HG03565 (cell line): ENCODE measurements at regions not wholly inside any gene's neighbourhood (a gene's known extent, or its start where the extent isn't known, plus 50 kb on each side); places are given as distances from the start of the nearest gene placed in this dataset.
A peak's percentile ranks its signal among the peaks of the same experiment; 100 is the strongest.
"Not testable (repeated sequence)": the region's sequence is repeated elsewhere in the genome, so short reads cannot be mapped to it uniquely, and the experiment has no call there.

Experiments used
- ATAC-seq: cut with Tn5 transposase; IDR thresholded peaks from one replicate; pipeline ENCODE4 v1.9.1; 2021; ENCODE audit warnings: mild to moderate bottlenecking, moderate library complexity; ENCODE audit not compliant: unreplicated experiment

DNA sequence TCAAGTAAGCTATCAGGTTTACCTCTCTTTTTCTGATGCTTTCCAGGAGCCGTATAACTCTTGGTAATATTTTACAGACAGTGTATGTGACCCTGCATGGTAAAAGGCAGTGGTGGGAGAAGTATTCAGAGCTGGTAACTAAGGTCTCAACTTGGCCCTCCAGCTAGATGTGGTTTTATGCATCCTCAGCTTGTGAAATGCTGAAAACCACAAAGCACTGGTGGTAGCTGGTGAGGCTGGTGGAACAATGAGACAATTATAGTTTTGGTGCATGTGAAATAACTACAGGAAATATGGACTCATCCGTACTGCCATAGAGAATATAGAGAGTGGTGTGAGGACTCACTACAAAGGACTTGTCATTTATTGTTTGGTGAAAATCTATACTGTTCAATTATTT, 383.0 kb upstream of the PCDH15 start:
- no peak for ATAC-seq

DNA sequence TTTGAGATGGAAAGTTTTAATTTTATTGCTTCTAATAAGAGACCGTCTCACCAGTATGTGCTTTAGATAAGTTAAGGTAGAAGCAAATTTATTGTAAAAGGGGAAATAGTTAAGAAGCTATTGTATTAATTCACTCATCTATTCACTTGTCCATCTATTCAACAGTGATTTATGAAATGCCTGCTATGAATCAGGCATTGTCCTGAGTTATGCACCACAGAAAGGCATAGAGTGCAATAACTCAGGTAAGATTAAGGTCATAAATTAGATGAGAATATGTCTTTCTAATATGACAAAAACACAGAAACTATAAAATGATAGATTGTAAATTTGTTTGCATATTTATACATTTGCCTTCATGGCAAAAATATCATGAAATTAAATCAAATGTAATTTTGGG, 379.3 kb upstream of the PCDH15 start:
- no peak for ATAC-seq

DNA sequence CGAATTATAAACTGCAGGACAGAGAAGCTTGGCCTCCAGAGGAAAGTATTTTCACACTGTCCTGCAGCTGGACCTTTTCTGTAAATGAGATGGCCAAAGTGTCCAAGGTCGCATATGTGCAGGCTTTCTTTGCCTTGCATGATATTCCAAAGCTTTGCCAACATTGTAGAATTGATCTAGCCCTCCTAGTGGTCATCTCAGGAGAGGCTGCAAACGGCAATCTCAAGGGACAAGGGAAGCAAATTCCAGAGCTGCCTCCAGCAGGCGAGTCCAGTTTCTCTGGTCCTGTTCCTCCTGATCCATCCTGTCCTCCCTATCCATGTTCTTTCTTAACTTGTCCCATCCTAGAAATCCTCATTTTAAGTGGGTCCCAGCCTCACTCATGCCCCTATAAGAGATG, 373.4 kb upstream of the PCDH15 start:
- ATAC-seq, result no peak

DNA sequence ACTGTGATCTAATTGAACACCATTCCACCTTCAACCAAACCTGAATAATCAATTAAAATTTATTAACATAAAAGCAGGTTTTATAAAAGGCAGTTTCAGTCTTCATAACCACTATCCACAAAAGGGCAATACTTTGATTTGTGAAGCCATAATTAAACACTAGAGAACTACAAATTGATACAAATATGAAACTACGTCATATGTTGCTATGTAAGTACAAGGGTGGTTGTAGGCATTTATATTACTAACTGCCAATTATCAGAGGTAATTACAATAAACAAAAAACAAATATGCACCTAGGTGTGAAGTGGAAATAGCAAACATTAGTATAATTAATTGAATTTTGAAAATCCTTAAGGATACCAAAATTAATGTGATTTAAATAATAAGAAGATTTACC, 368.5 kb upstream of the PCDH15 start:
- no peak for ATAC-seq

DNA sequence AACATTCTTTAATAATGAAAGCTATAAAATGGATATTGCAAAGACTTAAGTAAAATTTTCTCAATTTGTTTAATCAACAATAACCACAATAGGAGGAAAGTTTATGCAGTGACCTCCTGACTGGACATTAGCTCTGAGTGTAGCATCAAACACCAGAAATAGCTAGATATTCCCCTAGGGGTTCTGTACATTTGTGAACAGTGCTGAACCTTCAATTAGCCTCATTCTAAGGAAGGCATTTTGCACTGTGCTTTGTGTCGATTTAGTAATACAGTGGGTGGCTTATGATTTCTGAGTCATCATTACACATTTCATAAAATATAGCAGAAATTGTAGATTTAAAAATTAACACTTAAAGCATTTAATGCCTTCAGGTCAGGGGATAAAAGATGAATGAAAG, 367.3 kb upstream of the PCDH15 start:
- no peak for ATAC-seq

DNA sequence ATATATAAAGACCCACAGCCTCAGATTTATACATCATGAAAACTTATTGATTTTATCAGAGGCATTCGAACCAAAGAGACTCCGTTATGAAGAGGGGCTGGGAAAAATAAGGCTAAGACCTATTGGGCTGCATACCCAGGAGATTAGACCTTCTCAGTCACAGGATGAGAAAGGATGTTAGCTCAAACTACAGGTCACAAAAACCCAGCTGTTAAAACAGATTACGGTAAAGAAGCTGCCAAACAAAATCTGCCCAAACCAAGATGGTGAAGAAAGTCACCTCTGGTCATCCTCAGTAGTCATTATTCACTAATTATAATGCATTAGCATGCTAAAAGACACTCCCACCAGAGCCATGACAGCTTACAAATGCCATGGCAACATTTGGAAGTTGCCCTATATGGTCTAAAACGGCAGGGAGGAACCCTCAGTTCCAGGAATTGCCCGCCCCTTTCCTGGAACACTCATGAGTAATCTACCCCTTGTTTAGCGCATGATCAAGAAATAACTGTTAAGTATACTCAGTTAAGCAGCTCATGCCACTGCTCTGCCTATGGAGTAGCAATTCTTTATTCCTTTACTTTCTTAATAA, 362.5 kb upstream of the PCDH15 start:
- ATAC-seq, result no peak

DNA sequence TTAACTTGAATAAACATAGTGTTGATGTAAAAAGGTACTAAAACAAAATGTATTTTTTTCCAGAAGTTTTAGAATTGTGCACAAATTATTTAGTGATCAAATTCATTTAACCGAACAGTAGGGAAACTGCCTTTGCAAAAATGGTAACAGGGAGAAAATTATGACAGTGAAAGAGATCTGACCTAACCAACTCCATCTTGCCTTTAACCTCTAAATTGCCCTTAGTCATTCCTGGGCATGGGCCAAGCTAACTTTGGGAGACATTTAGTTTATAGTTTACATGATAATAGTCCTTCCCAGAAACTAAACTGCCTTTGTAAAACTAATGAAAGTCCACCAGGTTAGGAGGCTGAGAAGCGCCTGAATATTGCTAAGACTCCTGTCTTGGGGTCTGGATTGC, 361.3 kb upstream of the PCDH15 start:
- not testable (repeated sequence) for ATAC-seq

DNA sequence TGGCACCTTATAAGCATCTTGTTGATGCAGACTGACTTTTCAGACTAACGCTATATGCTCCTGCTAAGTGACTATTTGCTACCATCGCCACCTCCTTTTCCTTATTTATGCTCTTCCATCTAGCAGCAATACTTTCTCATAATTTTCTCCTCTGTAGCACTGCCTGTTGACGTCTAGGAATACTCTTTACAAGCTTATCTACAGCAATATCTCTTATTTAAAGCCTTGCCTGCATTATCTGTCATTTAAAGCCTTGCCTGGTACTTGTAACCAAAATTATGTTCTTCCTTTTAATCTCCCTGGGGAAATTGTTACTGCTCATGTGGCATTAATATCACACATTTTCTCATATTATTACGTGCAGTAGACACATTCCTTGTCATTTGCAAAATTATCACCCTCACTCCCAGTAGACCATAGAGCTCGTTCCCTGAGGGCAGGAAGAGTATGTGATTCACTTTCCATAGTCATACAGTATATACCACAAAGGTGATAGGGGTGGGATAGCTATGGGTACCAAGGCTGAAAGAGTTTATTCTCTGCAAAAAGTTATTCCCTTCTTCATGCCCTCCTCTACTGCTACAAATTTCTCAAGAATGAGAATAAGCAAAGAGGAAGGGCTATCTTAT, 359.7 kb upstream of the PCDH15 start:
- ATAC-seq, result no peak

DNA sequence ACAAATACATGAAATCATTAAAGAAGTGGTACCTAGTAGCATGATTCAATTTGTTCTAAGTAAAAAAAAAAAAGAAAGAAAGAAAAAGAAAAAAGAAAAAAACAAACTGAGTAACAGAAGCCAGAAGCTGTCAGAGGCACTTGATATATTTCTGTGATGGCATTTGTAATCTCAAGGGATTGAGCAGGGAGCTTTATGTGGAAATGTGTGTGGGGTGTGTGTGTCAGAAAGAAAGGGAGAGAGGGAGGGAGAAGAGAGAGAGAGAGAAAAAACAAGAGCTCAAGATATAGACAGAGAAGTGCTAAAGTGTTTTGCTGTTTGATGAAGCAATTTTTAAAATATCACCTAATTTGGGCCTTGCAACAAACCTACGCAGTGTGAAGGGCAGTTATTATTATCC, 357.6 kb upstream of the PCDH15 start:
- no peak for ATAC-seq

DNA sequence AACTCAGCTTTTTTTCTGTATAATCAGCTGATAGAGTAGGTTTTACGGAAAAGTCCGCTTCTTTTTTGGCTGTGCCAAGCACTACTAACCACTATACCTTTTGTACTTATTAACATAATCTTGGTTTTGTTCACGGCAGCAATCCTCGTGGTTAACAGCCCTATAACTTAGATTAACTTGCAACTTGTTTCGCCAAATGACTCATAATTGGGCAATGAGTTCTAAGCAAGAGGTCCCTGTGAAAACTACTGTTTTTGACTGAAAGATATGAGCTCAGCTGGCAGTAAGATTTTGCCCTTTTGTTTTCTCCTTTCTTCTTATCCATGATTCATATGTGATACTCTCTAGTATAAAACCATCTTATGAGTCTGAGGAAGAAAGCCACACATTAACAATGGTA, 345.0 kb upstream of the PCDH15 start:
- no peak for ATAC-seq

DNA sequence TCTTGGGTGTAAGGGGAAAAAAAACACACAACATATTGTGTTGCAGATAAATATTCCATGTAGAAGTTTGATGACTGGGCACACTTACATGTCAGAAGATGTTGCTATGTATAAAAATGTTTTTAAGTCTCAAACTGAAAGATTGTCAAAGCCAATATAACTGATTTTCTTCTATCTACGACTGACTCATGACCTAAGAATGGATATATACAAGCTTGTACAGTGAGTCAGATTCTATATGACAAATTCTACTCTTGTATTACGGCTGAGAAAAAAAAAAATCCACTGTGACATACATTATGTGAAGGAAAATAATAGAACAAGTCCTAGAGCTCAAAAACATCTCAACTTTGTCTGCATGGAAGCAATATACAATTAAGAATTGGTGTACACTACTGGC, 343.0 kb upstream of the PCDH15 start:
- no peak for ATAC-seq

DNA sequence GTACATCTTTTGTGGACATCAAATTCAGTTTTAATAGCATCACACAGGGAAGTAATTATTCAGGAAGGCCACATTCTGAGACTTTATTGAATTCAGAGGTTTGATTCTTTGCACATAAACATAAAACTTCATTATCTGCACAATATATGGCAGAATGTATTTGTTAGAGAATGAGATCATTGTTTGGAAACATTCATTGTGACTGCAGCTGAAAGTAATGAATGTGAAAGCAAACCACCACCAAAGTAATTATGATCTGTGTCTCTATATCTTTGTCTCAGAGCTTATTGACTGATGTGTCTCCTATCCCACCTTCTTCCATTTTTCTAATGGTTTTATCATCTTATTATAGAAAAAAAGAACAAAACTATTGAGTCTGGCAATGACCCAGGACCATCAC, 340.9 kb upstream of the PCDH15 start:
- no peak for ATAC-seq

DNA sequence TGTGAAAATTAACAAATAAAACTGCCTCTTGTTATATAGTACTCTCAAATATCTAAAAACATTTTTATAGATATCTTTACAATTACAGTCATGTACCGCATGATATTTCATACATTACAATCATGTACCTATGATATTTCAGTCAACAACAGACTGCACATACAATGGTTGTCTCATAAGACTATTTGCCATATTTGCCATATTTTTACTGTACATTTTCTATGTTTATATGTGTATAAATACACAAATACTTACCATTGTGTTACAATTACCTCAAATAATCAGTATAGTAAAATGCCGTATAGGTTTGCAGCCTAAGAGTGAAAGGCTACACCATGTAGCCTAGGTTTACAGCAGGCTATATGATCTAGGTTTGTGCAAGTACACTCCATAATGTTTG, 336.0 kb upstream of the PCDH15 start:
- no peak for ATAC-seq

DNA sequence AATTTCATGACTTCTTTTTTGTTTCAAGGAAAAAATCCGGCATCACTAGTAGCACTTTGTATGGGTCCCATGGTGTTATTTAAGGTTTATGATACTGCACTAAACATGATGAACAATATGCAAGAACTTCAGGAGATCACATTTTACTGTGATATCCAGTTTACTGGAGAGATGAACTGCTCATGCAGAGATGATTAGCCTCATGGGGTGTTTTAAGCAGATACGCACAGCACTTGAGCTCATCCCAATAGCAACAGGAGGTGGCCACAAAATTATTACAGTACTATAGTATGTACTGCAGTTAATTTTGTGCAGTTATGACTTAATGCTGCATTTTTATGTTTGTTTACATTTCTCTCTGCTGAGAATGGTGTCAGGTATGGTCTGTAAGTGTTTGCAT, 303.7 kb upstream of the PCDH15 start:
- ATAC-seq, result no peak

DNA sequence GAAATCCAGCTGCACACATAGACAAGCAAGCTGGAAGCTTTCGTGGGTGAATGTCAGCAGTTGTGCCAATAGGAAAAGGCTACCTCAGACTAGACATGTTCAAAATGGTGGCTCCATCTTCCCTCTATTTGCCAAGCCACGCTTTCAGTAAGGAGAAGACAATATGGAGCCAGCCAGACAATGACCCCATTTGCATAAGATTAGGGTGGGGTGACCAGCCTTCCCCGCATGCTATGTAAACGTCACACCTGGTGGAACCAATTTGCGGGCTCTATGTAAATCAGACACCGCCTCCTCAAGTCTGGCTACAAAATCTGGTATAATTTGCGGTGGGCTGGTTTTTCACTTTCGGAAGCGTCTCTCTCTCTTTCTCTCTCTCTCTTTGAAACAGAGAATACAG, 297.4 kb upstream of the PCDH15 start:
- no peak for ATAC-seq

DNA sequence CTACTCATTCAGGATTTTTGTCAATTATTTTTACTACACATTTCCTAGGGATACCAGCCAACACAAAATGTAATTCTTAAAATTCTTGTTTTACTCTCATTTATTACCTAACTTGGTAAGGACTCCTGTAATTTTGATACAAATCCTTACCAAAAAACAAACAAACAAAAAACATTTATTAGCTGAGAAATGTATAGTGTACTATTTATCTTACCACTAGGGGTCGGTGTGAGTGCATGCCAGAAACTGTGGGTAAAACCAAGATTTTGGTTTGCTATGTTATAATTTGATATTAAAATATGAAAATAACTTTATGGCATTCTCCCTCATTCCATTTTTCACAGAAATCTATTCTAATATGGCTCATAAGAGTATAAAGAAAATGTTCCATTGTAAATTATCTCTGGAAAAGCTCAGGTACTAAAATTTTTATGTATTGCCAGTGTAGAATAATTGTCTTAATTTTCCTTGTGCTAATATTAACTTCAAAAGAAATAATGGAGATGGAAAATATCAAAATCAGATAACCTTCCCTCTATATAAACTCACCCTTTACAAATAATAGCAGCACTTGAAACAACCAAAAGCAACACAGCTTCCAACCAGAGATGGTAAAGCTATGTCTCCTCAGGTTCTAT, 290.8 kb upstream of the PCDH15 start:
- peak; percentile 56 for ATAC-seq

DNA sequence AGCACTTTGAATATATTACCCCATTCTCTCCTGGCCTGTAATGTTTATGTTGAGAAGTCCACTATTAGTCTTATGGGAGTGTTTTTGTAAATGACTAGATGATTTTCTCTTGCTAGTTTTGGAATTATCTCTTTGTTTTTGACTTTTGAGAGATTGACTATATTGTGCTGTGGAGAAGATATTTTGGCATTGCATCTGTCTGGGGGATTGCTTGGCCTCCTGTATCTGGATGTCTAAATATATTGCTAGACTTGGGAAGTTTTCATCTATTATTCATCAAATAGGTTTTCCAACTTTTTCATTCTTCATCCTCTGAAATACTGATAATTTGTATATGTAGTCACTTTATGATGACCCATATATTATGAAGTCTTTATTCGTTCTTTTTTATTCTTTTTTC, 277.1 kb upstream of the PCDH15 start:
- ATAC-seq, result no peak

DNA sequence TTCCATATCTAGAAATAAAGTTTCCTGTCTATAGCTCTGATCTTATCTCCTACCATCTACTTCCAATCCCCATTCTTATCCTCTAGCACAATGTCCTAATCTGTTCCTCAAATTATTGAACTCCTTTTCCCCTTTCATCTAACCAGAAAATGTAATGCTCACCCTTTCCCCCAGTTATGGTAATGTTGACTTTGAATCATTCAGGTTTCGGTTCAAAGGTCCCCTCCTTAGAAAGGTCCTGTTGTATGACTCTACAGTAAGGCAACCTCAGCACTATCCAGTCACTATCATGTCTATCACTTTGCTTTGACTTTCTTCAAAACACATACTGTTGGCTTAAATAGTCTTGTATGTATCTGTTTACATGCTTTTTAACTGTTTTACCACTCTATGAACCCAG, 264.2 kb upstream of the PCDH15 start:
- no peak for ATAC-seq

DNA sequence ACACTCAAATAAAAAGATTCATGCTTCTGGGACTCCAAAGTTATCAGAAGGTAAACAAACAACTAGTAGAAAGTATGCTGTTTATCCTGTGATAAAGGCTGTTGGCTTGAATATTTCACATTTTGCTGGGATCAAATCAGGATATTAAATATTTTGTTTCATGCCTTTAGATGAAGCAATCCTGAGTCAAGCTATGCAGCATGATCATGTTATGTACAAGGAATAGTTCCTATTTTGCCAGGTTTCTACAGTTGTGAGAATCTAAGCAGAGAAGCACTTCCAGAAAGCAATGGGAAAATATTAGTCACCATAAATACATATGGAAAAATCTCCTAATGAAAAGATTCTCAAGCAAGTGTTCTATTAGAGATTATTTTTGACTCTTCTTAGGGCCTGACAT, 262.8 kb upstream of the PCDH15 start:
- ATAC-seq, result no peak

DNA sequence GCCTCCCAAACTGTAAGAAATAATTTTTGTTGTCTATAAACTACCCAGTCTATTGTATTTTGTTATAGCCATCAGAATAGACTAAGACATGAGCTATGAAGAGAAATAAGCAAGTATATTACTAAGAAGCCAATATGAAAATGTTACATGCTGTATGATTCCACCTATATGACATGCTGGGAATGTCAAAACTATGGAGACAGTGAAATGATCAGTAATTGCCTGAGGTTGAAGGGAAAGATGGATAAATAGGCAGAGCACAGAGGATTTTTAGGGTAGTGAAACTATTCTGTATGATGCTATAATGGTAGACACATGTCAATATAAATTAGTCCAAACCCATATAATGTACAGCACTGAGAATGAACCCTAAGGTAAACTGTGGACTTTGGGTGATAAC, 261.3 kb upstream of the PCDH15 start:
- no peak for ATAC-seq

DNA sequence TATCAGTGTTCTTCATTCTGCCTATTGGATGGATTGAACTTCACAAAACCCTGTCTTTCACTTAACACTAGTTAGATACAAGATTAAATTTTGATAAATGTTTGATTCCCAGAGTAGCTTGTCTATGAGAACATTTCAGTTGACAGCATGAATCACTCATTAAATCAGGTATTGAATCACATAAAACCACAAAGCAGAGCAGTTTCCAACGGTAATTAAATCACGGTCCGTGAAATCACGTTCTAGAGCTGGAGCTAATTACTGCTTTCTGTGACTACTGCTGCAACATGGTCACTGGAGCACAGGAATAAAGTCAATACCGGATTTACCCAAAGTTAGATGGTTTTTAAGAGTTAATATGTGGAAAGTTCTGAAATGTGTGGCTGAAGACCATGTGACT, 257.8 kb upstream of the PCDH15 start:
- ATAC-seq, result no peak

DNA sequence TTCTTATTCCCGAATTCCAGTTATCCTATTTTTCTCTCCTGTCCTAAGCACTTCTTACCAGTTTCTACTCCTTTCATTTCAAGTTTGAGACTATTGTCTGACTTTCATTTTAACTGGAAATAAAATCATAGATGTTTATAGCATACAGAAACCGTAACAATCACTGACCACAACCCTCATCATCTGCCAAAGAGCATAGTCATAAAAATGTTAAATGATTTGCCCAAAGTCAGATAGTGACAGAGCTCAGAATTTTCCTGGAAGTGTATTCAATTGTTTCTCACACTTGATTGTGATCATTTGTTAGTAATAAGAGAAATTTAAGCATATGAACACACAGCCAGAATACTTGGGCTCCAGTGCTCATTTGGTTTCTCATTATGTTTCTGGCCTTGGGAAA, 250.5 kb upstream of the PCDH15 start:
- no peak for ATAC-seq
